Stomach smooth muscle (tissue), 2 donors: ENCODE measurements at regions not wholly inside any gene's neighbourhood (a gene's known extent, or its start where the extent isn't known, plus 50 kb on each side); places are given as distances from the start of the nearest gene placed in this dataset.
"Not testable (repeated sequence)": the region's sequence is repeated elsewhere in the genome, so short reads cannot be mapped to it uniquely, and the experiment has no call there.

Experiments
- H3K27ac ChIP-seq: one replicate; pipeline ENCODE4 v1.7.0; 2013; ENCODE audit warnings: mild to moderate bottlenecking, low read length, inconsistent platforms
- H3K27me3 ChIP-seq, 2 donors: one replicate each; pipeline ENCODE4 v1.7.0; 2013; ENCODE audit warnings: low read length in 2 of 2; ENCODE audit not compliant: insufficient read depth in 2 of 2, control insufficient read depth in 1 of 2
- H3K36me3 ChIP-seq, 2 donors: one replicate each; pipeline ENCODE4 v1.7.0; 2013; ENCODE audit warnings: low read length in 2 of 2; ENCODE audit not compliant: control insufficient read depth in 2 of 2, insufficient read depth in 2 of 2
- H3K4me1 ChIP-seq: one replicate; pipeline ENCODE4 v1.7.0; 2013; ENCODE audit warnings: low read length; ENCODE audit not compliant: control insufficient read depth, insufficient read depth
- H3K4me3 ChIP-seq, 2 donors: one replicate each; pipeline ENCODE4 v1.7.0; 2013; ENCODE audit warnings: low read length in 2 of 2
- H3K9ac ChIP-seq, 2 donors: one replicate each; pipeline ENCODE4 v1.7.0; 2013; ENCODE audit warnings: low read length in 2 of 2, mild to moderate bottlenecking in 1 of 2
- H3K9me3 ChIP-seq, 2 donors: one replicate each; pipeline ENCODE4 v1.7.0; 2013; ENCODE audit warnings: low read length in 2 of 2; ENCODE audit not compliant: control insufficient read depth in 2 of 2
- donor health status: healthy.
- donor health status: Pancreatic carcinoma.

- Histone ChIP-seq H3K4me1 (no peaks in the 10 kb centered on the region), H3K9ac (no peak overlapping the region), H3K9me3 (peaks cover 2 to 3% of the 10 kb centered on the region in 2 donors), H3K27me3 (no peaks in the 10 kb centered on the region), H3K27ac (no peak overlapping the region), H3K4me3 (no peak overlapping the region), H3K36me3 (no peaks in the 10 kb centered on the region)
Observed at GRCh38 chr2:126275098-126275497, 380.9 kb upstream of the GYPC start.

DNA sequence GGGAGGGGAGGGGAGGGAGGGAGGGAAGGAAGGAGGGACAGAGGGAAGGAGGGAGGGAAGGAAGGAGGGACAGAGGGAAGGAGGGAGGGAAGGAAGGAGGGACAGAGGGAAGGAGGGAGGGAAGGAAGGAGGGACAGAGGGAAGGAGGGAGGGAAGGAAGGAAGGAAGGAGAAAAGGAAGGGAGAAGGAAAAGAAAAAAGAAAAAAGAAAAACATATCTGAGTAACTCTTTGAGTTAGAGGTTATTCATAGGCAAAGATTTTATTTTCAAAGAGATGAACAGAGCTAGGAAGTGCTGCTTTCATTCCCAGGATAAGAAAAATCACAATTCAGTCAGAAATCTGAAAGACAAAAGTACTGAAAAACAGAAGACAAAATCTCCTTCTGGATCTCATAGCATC lies 379.7 kb upstream of the GYPC start:
- H3K4me1 ChIP-seq, H3K9me3 ChIP-seq, H3K4me3 ChIP-seq, H3K27ac ChIP-seq, H3K36me3 ChIP-seq, H3K27me3 ChIP-seq, H3K9ac ChIP-seq: not testable (repeated sequence)

DNA sequence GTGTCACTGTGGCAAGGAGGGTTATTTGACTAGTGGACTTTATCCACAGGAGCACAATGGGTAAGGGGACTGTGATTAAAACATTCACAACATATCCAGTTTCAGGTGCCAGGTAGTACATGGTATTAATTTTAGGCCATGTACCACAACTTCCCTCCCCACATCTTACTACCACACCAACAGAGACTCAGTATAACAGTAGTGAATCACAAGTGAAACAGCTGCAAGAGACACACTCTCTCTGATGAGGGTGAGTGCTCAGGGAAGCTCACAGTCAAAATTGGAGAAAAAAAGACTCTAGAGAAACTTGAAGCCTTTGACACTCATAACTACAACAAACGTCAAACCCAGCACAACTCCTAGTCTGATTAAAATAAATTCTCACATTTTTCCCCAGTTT lies 367.6 kb upstream of the GYPC start:
- H3K4me3 ChIP-seq, result no peak overlapping the region
- no peaks in the 10 kb centered on the region for H3K36me3 ChIP-seq
- H3K27ac ChIP-seq, result no peak overlapping the region
- H3K9me3 ChIP-seq, result no peaks in the 10 kb centered on the region
- no peaks in the 10 kb centered on the region for H3K27me3 ChIP-seq
- H3K4me1 ChIP-seq, result no peaks in the 10 kb centered on the region
- no peak overlapping the region for H3K9ac ChIP-seq

GRCh38 chr2:126293962-126294361 lies 362.0 kb upstream of the GYPC start:
- H3K27me3 ChIP-seq, H3K27ac ChIP-seq, H3K9me3 ChIP-seq: not testable (repeated sequence)

GRCh38 chr2:126299469-126299976 lies 356.4 kb upstream of the GYPC start:
- no peaks in the 10 kb centered on the region for H3K27me3 ChIP-seq
- H3K9ac ChIP-seq, result no peak overlapping the region
- H3K27ac ChIP-seq, result no peak overlapping the region
- no peaks in the 10 kb centered on the region for H3K4me1 ChIP-seq
- H3K9me3 ChIP-seq, result no peaks in the 10 kb centered on the region
- H3K36me3 ChIP-seq, result no peaks in the 10 kb centered on the region
- H3K4me3 ChIP-seq, result no peak overlapping the region

More at GRCh38 chr2:126293962-126294361, 362.0 kb upstream of the GYPC start:
- H3K36me3 ChIP-seq, H3K9ac ChIP-seq, H3K4me1 ChIP-seq, H3K4me3 ChIP-seq: not testable (repeated sequence)

- no peak overlapping the region for H3K4me3 ChIP-seq
- no peaks in the 10 kb centered on the region for H3K27me3 ChIP-seq
- no peaks in the 10 kb centered on the region for H3K9me3 ChIP-seq
- no peaks in the 10 kb centered on the region for H3K4me1 ChIP-seq
- no peaks in the 10 kb centered on the region for H3K36me3 ChIP-seq
- H3K27ac ChIP-seq, result no peak overlapping the region
- no peak overlapping the region for H3K9ac ChIP-seq
Observed at GRCh38 chr2:126300348-126300747, 355.6 kb upstream of the GYPC start.

DNA sequence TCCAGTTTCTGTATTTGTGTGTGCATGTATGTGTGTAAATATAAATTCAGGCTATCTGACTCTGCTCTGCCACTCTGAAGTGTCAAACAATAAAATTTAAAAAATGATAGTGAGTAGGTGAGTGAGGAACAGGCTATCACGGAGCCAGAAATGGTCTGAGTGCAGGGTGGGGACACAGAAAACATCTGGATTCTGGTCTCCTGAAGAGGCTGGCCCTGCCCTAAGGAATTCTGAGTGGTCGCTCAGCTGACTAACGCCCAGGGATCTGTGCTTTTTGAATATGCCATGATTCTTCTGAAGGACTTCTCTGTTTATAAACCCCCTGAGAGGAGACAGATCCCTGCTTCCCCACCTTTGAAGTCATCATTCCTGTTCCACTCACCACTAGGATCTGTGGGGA lies 353.9 kb upstream of the GYPC start:
- Histone ChIP-seq H3K4me1 (no peaks in the 10 kb centered on the region), H3K27ac (no peak overlapping the region), H3K27me3 (no peaks in the 10 kb centered on the region), H3K36me3 (no peaks in the 10 kb centered on the region), H3K9me3 (no peaks in the 10 kb centered on the region), H3K9ac (no peak overlapping the region), H3K4me3 (no peak overlapping the region)

DNA sequence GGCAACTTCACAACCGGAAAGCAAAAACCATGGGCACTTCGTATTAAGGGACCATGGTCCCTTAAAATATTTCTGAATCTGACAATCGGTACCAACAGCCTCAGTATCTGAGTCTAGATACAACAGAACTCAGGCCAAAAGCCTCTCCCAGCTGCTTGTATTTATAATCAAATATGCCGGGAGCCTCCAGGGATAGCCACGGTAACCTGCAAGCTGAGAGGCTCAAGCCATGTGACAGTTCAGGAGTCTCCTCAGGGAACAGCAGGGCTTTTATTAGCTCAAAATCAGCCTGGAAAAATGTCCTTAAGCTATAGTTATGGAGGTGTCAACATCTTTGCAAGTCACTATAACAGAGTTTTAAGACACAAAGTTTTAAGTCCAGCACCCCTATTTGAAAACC lies 352.8 kb upstream of the GYPC start:
- Histone ChIP-seq H3K9me3 (no peaks in the 10 kb centered on the region), H3K9ac (no peak overlapping the region), H3K4me1 (no peaks in the 10 kb centered on the region), H3K36me3 (no peaks in the 10 kb centered on the region), H3K4me3 (no peak overlapping the region), H3K27ac (no peak overlapping the region), H3K27me3 (no peaks in the 10 kb centered on the region)

GRCh38 chr2:126304154-126304553 lies 351.8 kb upstream of the GYPC start:
- Histone ChIP-seq H3K27ac (no peak overlapping the region), H3K36me3 (no peaks in the 10 kb centered on the region), H3K27me3 (no peaks in the 10 kb centered on the region), H3K4me1 (no peaks in the 10 kb centered on the region), H3K9ac (no peak overlapping the region), H3K9me3 (no peaks in the 10 kb centered on the region), H3K4me3 (no peak overlapping the region)

GRCh38 chr2:126306539-126306938 lies 349.4 kb upstream of the GYPC start:
- Histone ChIP-seq H3K27me3 (no peaks in the 10 kb centered on the region), H3K9me3 (no peaks in the 10 kb centered on the region), H3K9ac (no peak overlapping the region), H3K36me3 (no peaks in the 10 kb centered on the region), H3K4me3 (no peak overlapping the region), H3K4me1 (no peaks in the 10 kb centered on the region), H3K27ac (no peak overlapping the region)

GRCh38 chr2:126307740-126308139 lies 348.2 kb upstream of the GYPC start:
- H3K9ac ChIP-seq, result no peak overlapping the region
- H3K4me1 ChIP-seq, result no peaks in the 10 kb centered on the region
- no peaks in the 10 kb centered on the region for H3K36me3 ChIP-seq
- no peak overlapping the region for H3K27ac ChIP-seq
- H3K4me3 ChIP-seq, result no peak overlapping the region
- no peaks in the 10 kb centered on the region for H3K27me3 ChIP-seq
- no peaks in the 10 kb centered on the region for H3K9me3 ChIP-seq
